CD4-positive, alpha-beta T cell treated with Interleukin-15 for 4 hours (primary cell): ENCODE measurements at regions not wholly inside any gene's neighbourhood (a gene's known extent, or its start where the extent isn't known, plus 50 kb on each side); places are given as distances from the start of the nearest gene placed in this dataset.
"Not testable (repeated sequence)": the region's sequence is repeated elsewhere in the genome, so short reads cannot be mapped to it uniquely, and the experiment has no call there.

Experiments used
- DNase-seq: peaks from one replicate; pipeline ENCODE4 v3.0.0-alpha.2; 2020; ENCODE audit warnings: low spot score

DNA sequence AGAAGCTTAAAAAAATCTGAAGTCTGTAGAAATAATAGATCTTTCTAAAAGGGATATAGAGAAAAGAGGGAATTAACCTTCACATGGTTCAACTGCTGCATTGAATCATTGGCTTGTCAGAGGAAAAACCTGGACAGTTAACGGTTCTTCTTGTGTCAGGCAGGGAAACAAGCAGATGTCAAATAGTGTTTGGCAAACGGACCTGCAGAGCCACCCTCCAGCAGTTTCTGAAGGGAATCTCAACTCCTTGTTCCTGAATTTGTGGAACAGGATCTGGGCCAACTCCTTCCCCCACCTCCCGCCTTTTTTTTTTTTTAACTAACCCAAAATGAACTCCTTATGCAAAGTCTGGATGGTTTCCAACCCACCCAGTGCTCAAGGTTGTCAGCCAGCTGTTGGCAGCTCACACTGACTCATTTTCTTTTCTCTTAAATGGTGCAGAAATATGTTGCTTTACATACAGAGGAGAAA lies 187.3 kb downstream of the CAND1 start:
- no peak for DNase-seq

DNA sequence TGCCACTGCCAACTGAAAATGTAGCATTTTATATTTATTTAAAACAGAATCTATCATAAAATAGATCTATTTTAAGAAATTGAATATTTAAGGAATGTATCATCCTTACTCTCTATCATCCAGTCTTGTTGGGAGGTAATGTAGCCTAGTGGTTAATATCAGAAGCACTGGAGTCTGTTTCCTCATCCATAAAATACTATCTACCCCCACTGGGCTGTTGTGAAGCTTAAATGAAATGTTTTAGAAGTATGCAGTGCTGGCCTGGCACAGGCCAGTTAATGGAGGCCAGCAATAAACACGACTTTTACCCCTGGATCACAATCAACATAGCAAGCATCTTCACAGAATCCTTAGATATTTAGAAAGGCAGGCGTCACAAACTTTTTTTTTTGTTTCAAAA lies 188.0 kb downstream of the CAND1 start:
- DNase-seq: no peak

DNA sequence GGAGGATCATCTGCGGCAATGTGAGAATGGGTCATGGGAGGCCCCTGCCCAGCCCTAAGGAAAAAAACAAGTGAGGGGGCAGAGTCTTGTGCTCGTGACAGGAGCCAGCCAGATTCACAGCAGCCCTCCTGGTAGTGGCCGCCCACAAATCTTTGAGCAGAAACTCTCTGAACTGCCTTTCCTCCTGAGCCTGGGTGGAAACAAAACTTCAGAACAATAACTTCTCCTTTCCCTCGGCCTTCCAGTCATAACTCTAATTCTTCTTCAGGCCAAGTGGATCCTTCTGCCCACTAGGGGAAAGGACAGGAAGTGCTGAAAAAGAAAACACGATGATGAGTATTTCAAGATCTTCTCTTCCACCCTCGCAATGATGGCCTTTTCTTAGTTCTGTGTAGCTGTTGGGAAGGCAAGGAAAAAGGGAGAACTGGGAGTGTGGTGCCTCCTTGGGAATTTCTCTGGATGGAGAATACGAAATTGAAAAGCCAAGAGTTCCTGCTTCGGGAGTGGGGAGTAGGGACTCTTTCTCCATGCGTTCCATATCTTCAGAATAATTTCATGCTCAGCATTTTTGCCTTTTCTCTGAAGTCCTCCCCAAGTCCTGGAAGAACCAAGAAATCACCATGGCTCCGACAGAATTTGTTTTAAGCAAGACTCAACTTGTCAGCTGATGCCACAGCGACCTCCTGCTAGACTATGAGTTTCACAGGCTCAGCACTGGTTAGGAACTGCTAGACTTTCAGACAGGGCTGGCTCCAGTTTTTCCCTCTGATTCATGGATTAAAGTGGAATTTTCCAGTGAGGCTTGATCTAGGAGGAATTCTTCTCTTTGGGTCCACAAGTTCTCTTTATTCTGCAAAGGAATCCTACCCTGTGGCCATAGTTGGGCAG lies 188.9 kb downstream of the CAND1 start:
- DNase-seq: no peak

DNA sequence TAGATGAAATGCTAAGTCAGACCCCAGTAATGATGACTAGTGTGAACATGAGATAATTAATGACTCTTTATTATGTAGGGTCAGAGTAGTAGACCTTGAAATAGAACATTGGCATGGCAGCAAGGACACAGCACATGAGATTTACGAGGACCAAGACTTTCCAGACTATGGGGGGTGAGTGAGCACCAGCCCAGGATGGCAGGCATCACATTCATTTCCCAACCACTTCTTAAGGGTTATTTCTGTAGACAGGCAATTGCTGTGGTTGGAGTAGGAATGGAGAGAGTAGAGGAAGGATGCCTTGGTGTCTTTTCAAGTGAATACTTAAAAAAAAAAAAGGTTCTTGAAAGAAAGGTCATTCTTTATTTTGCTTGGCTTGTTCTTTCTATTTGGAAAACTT lies 189.4 kb upstream of the DYRK2 start:
- DNase-seq: no peak

DNA sequence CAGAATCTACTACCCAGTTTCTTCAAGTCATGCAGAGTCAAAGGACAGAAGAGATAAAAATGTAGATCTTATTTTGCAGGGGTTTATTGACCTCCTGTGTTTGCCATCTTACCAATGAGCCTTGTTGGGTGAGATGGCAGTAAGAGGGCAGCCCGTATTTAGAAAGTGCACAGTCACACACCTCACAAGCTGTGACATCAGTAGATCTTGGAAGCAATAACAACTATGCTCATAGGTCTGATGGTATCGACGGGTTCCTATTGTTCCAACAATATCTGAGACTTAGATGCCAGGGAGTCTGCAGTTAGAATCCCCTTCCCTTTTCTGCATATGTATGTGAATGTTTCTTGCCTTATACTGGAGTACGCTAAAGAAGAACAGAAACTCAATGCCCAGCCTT lies 189.0 kb upstream of the DYRK2 start:
- no peak for DNase-seq

DNA sequence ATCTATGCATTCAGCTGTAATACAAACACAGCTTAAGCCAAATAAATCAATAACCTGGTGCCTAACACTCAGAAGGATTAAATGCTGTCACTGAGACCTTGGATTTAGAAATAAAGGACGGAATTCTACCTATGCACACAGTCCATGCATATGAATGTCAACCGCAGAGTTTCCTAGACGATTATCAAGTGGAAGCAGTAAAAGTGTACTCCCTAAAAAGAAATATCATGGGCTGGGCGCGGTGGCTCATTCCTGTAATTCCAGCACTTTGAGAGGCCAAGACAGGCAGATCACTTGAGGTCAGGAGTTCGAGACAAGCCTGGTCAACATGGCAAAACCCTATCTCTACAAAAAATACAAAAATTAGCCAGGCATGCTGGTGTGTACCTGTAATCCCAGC lies 188.2 kb upstream of the DYRK2 start:
- no peak for DNase-seq

DNA sequence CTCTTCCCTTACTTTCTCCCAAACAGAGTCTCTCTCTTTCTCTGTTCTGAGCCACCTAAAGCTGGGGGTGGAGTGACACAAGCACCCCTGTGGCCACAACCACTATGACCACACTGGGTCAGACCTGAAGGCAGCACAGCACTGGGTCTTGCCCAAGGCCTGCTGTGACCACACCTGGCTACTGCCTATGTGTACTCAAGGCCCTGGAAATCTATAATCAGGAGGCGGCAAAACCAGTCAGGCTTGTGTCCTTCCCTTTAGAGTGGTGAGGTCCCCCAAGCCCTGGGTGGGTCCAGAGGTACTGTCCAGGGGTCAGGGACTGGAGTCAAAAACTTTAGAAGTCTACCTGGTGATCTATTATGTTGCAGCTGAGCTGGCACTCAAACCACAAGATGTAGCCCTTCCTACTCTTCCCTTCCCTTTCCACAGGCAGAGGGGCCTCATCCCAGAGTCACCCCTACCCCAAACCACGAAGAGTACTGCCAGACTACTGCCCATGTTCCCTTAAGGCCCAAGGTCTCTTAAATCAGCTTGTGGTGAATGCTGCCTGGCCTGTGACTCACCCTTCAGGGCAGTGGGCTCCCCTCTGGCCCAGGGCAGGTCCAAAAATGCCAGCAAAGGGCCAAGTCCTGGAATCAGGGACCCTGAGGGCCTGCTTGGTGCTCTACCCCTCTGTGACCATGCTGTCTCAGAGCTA lies 179.8 kb upstream of the DYRK2 start:
- DNase-seq: no peak

DNA sequence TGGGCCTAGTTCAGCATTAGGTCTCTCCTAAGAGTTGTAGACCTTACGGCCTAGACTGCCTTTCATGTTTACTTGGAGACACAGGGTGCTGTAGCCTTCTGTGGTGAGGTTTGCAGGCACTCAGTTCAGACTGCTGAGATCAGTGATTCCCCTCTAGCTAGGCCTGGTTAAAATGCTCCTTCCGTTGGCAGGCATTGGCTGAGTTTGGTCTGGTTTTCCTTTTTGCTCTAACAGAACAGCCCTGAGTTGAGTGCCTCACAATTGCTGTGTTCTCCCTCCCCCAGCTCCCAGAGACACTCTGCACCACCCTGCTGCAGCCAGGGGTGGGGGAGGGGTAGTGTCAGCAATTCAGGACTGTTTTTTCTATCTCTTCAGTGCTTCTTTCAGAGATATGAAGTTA lies 178.9 kb upstream of the DYRK2 start:
- DNase-seq: no peak

DNA sequence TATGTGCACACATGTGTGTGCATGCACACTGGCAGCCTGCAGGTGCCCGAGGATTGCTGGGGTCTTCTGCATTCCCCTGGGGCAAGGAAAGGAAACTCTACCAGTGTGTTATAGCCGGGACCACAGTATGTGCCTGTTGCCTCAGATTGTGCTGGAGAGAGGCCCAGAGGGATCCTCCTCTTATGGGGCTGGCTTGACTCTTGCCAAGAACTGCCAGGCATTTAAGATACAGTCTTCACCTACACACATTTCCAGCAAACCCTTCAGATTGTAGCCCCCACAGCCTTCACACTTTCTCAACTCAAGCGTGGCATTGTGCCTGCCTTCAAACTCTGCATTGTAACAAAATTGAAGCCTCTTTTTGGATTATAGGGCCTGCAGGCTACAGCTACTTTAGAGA lies 176.7 kb upstream of the DYRK2 start:
- DNase-seq: no peak

DNA sequence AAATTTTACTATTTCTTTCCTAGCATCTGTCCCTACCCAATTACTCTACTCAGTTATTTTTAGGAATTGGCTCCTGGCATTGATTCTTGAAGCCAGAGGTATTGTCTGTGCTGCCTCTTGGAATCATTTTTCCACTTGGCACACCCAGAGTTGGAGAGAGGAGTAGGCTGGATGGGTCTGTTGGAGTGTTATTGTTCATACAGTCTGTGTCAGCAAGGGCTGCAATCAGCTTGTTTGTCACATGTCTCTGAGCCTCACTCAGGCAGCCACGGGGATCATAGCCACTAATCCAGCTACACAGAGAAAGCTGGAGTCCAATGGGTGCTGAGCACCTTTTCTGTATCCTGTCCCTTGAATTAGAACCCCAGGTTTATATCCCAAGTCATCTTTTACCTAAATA lies 176.0 kb upstream of the DYRK2 start:
- no peak for DNase-seq

DNA sequence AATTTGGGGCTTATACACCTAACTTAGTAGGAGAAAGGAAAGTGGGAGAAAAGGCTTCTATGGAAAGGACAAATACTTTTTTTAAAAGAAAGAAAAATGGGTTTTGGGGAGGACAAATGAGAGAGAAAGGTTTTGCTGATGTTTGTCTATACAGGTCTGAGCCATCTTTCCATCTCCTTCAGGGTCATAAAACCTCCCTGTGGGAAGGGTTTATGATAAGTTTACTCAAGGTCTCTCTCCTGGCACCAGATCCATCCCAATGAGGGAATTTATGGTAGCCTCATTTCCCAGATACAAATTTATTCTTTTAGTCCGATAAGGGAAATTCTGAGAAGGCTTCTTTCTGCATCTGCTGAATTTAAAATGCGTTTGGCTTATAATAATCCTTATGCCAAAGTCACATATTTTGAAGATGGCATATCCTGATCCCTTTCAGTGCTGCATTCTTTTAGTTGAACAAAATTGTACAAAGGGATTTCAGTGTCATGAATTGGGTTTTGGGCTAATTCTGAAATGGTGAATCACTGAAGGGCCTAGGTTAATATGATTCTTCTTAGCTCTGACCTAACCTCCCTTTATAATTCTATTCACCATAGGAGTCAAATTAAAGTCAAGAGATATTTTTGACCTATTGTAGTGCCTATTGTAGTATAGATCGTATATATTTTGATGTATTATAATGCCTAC lies 173.5 kb upstream of the DYRK2 start:
- no peak for DNase-seq

DNA sequence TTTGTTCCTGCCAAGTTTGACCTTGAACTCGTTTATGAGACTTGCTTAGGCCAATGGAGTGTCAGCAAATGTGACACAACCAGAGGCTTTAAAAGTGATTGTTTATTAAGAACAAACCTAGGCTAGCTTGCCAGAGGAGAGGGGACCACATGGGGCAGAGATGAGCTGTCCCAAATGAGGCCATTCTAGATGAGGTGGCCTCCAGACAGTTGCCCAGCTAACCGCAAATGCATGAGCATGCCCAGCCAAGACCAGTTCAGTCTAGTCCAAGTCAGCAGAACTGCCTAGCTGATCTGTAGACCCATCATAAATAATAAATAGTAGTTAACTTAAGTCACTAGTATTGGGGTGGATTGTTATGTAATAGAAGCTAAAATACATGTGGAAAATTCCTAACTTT lies 172.8 kb upstream of the DYRK2 start:
- DNase-seq: no peak

DNA sequence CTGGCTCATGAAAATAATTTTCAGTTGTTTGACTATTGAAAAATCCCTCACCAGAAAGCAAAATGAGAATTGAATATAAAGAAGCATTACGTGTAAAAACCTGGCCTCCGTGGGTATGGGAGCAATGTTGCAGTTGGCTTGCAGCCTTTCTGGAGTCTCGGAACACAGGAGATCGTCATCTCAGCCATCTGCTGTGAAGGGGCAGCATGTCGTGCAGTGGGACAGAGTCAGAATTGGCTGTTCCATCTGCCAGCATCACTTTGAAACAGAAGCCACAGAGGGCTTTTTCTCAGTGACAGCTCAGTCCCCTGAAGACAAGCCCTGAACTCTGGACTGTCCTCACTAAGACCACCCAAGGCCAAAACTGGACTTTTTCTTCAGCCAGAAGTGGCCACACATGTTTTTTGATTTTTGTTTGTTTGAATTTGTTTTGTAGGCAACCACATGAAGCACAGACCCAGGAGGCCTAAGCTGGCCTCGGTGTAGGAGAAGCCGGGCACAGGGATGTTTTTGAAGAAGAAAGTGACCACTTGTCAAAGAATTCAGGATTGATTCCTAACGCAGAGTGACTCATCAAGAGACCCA lies 170.8 kb upstream of the DYRK2 start:
- DNase-seq: no peak

DNA sequence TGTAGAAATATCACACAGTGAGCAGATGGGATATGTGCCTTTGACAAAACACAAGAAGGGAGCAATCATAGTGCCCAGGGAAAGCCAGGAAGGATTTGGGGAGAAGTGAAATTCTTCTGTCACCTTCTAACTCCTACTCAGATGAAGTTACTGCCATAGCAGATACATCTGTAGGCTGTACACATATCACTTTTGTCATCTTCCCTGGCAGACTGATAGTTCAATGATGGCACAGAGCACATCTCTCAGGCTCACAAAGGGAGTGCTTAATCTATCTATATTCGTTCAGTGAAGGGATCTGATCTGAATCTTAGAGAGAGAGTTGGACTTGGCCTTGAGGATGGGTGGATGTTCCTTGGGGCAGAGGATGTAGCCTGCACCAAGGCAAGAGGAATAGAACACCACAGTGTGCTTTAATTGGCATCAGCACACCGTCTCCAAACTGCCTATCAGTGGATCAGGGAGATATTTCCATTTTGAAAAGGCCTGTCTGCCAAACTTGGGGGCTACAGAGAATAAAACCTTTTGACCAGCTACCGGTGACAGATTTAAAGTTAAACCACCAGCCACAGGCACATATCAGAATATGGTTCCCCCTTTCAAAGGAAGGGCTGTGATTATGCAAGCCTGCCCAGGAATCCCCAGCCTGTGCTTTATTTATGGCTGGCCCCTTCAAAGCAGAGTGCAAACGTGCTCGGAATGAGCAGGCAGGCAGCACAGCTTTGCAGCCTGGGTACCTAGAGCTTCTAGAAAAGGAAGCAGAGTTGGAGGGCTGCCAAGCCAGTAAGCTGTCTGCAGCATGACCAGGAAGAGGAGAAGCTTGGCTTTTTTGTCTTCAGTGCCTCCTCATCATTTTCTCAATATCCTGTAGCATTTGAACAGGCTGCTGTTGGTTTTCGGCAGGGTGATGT lies 165.5 kb upstream of the DYRK2 start:
- DNase-seq: peak; percentile 82

DNA sequence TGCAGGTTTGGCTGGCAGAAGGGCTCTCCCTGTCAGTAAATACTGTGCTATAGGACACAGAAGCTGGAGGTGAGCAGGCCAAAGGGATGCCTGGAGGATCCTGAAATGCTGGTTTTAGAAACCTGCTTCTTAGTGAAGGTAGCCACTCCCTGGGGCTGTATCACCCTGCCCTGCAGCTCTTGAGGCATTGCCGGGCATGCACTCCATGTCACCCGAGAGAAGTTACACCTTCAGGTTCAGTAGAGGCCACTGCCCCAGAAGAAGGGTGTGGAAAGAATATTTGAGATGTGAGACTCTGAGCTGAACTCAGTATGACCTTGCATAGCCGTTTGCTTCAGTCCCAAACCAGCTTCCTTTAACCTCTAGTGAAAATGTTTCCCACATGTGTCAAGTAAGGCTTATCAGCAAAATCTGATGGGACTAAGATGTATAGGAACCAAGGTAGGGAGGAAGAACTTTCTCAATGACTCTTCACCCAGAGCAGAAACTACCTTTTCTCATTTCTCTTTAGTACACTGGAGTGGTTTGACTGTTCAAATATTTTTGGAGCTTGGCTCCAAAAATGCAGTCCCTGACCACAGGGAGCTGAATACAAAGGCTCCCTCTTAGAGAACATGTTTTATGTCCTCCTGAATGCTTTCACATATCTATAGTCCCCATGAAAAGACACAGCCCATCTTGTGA lies 164.5 kb upstream of the DYRK2 start:
- DNase-seq: no peak

DNA sequence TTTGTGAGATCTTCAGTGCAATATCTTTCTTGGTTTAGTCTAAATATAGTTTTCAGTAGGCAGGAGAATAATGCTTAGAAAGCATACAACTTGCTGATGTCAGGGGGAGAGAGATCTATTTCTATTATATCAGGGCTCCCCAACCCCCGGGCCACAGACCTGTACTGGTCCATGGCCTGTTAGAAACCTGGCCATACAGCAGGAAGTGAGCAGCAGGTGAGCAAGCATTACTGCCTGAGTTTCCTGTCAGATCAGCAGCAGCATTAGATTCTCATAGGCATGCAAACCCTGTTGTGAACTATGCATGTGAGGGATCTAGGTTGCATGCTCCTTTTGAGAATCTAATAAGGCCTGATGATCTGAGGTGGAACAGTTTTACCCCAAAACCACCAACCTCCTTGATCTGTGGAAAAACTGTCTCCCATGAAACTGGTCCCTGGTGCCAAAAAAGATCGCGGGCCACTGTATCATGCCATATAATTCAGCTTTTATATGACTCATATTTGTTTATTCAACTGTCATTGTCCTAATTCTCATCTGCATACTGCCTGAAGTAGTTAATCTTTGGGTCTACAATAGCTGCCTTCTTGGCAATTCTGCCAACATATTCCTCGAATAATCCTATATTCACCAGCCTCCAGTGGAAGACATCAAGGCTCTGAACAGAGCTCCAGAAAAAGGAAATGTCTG lies 163.6 kb upstream of the DYRK2 start:
- DNase-seq: peak; percentile 28

DNA sequence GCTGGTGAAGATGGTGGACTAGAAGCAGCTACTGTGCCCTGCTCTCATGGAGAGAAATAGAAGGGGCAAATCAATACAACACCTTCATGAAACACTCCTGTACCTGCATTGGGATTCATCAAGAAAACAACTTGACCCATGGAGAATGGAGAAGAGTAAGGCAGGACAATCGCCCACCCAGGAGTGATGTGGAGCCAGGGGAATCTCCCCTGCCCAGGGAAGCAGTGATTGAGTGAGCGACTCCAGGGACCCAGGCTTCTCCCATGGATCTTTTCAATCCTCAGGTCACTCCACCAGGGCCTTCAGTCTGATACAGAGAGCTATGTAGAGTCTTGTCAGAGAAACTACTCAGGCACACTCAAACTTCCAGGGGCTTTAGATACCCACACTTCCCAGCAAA lies 161.9 kb upstream of the DYRK2 start:
- DNase-seq: no peak

DNA sequence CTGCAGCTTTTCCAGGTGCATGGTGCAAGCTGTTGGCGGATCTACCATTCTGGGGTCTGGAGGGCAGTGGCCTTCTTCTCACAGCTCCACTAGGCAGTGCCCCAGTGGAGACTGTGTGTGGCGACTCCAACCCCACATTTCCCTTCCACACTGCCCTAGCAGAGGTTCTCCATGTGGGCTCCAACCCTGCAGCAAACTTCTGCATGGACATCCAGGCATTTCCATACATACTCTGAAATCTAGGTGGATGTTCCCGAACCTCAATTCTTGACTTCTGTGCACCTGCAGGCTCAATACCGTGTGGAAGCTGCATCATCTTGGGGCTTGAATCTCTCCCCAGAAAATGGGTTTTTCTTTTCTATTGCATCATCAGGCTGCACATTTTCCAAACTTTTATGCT lies 160.2 kb upstream of the DYRK2 start:
- DNase-seq: not testable (repeated sequence)

DNA sequence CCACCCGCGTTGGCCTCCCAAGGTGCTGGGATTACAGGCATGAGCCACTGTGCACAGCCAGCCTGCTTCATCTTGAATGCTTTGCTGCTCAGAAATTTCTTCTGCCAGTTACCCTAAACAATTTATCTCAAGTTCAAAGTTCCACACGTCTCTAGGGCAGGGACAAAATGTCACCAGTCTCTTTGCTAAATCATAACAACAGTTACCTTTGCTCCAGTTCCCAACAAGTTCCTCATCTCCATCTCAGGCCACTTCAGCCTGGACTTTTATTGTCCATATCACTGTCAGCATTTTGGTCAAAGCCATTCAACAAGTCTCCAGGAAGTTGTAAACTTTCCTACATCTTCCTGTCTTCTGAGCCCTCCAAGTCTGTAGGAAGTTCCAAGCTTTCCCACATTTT lies 159.5 kb upstream of the DYRK2 start:
- DNase-seq: no peak

DNA sequence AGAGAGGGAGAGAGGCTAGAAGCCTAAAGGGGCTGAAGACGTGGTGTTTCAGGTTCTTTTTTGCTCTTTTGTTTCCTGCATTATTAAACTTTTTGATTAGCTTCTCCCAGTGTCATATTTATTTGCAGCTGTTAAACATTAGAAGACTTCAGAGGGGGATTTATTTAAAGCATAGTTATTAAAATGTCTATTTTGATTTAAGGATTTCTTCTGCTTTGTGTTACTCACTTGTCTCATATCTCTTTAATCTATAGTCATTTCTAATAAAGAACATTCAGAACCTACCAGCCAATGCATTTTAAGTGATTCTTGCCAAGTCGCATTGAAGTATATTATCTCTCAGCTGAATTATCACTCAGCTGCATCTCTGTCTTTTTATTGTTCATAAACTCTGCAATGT lies 152.0 kb upstream of the DYRK2 start:
- DNase-seq: no peak
